Mucosa of descending colon (tissue), 3 donors: ENCODE measurements at regions not wholly inside any gene's neighbourhood (a gene's known extent, or its start where the extent isn't known, plus 50 kb on each side); places are given as distances from the start of the nearest gene placed in this dataset.

Experiments
- ATAC-seq: fragments of 200-7000 bp; cut with Tn5 transposase; one replicate; pipeline ENCODE4 v1.9.1; 2020; ENCODE audit warnings: mild to moderate bottlenecking, moderate library complexity
- DNase-seq, 3 donors: peaks; one replicate each; pipeline ENCODE4 v3.0.0-alpha.2; 2020
- H3K36me3 ChIP-seq: fragments of 200-600 bp; one replicate; pipeline ENCODE4 v1.8.0; 2021; ENCODE audit warnings: low read depth, mild to moderate bottlenecking
- H3K4me1 ChIP-seq: fragments of 200-600 bp; one replicate; pipeline ENCODE4 v1.8.0; 2021; ENCODE audit warnings: low read depth, mild to moderate bottlenecking
- H3K4me3 ChIP-seq: fragments of 200-600 bp; one replicate; pipeline ENCODE4 v1.8.0; 2021; ENCODE audit warnings: mild to moderate bottlenecking
- H3K9me3 ChIP-seq: fragments of 200-600 bp; one replicate; pipeline ENCODE4 v1.8.0; 2021; ENCODE audit warnings: mild to moderate bottlenecking
- CTCF ChIP-seq: fragments of 200-600 bp; IDR thresholded peaks from one replicate; pipeline ENCODE4 v1.8.0; 2022; ENCODE audit warnings: antibody characterized with exemption, mild to moderate bottlenecking
- intact Hi-C, 2 donors: fragments of 100-400 bp; cut with DNase I in 1 of 2; cut with micrococcal nuclease in 1 of 2; formaldehyde crosslinking; loops; one replicate each; pipeline versions ENCODE4 v1.11.0 to v1.11.1; 2022; cut with DNase I, micrococcal nuclease
- donor health status: DM: no; HTN: no; CAD: no; lungs with moderate emphysema.
- donor health status: DM: no; HTN: no; CAD: no.
- donor health status: DM: no; HTN: yes; CAD: no.

GRCh38 chr14:65179918-65180724 lies 77.8 kb upstream of the MAX start:
- Histone ChIP-seq H3K4me3 (no peak overlapping the region), H3K9me3 (no peaks in the 10 kb centered on the region), H3K4me1 (no peaks in the 10 kb centered on the region), H3K36me3 (no peaks in the 10 kb centered on the region)
- no peak for TF ChIP-seq CTCF
- DNase-seq, result peak in 2 of 3 donors; percentile 33 to 56
- peak; percentile 77 for ATAC-seq
- intact Hi-C loops, result no loop called here

GRCh38 chr14:65180725-65181025 lies 78.4 kb upstream of the MAX start:
- no peak for DNase-seq
- H3K4me1 ChIP-seq, result no peaks in the 10 kb centered on the region
- TF ChIP-seq CTCF, result no peak
- intact Hi-C loops, result no loop called here
- H3K36me3 ChIP-seq, result no peaks in the 10 kb centered on the region
- no peak for ATAC-seq
- no peak overlapping the region for H3K4me3 ChIP-seq
- H3K9me3 ChIP-seq, result no peaks in the 10 kb centered on the region

GRCh38 chr14:65184032-65184764 lies 81.9 kb upstream of the MAX start:
- intact Hi-C loops, result no loop called here
- Histone ChIP-seq H3K36me3 (no peaks in the 10 kb centered on the region), H3K9me3 (no peaks in the 10 kb centered on the region), H3K4me1 (no peaks in the 10 kb centered on the region), H3K4me3 (no peak overlapping the region)
- TF ChIP-seq CTCF, result no peak
- ATAC-seq (peak; percentile 46), DNase-seq (no peak)

- Histone ChIP-seq H3K4me1 (no peaks in the 10 kb centered on the region), H3K9me3 (no peaks in the 10 kb centered on the region), H3K4me3 (no peak overlapping the region), H3K36me3 (no peaks in the 10 kb centered on the region)
- DNase-seq, result no peak
- no peak for TF ChIP-seq CTCF
- no peak for ATAC-seq
- intact Hi-C loops, result no loop called here
Measured at GRCh38 chr14:65185829-65186228, 83.5 kb upstream of the MAX start.

GRCh38 chr14:65186951-65187350 lies 84.6 kb upstream of the MAX start:
- DNase-seq (no peak), ATAC-seq (no peak)
- Histone ChIP-seq H3K4me1 (no peaks in the 10 kb centered on the region), H3K9me3 (no peaks in the 10 kb centered on the region), H3K4me3 (no peak overlapping the region), H3K36me3 (no peaks in the 10 kb centered on the region)
- no peak for TF ChIP-seq CTCF
- intact Hi-C loops, result no loop called here
